Omental fat pad (tissue), 3 donors: ENCODE measurements at regions not wholly inside any gene's neighbourhood (a gene's known extent, or its start where the extent isn't known, plus 50 kb on each side); places are given as distances from the start of the nearest gene placed in this dataset.
"Not testable (repeated sequence)": the region's sequence is repeated elsewhere in the genome, so short reads cannot be mapped to it uniquely, and the experiment has no call there.

Experiments used
- ATAC-seq: fragments of 150-250 bp; one replicate; pipeline ENCODE4 v1.9.1; 2016; ENCODE audit warnings: mild to moderate bottlenecking, moderate library complexity; ENCODE audit not compliant: low FRiP score
- DNase-seq: peaks from one replicate; pipeline ENCODE4 v3.0.0-alpha.2; 2019; ENCODE audit warnings: low spot score
- CTCF ChIP-seq, 3 donors: fragments of 450-650 bp; IDR thresholded peaks; one replicate each; pipeline ENCODE4 v1.5.1; 2016 to 2017; ENCODE audit warnings: antibody characterized with exemption in 3 of 3, mild to moderate bottlenecking in 3 of 3, moderate library complexity in 2 of 3

DNA sequence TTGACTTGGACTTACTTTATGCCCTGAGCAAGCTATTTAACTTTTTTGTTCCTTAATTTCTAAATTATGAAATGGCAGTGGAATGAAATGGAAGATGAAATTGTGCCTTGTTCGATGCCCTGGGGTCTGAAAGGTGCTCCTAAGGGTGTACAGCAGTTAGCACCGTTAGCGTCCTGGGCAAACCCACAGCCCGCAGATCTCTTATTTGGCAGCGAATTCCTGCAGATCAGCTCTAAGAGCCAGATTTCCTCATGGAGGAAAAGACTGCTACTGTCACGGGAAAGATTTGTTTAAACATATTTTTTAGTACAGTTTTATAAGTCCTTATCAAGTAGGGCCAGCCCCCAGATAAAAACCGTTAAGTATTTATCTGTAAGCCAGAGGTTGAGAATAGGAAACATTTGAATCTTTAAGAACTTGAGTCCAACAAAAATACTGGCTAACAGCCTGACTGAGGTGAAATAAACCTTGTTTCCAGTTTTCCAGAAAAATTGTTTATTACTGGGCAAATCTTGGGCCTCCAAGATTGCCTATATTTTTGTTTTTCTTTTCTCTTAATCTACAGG, 216.5 kb upstream of the DMRT1 start:
- no peak for DNase-seq
- no peak for TF ChIP-seq CTCF (IDR thresholded peaks at IDR 0.05)
- ATAC-seq = peak; percentile 37

DNA sequence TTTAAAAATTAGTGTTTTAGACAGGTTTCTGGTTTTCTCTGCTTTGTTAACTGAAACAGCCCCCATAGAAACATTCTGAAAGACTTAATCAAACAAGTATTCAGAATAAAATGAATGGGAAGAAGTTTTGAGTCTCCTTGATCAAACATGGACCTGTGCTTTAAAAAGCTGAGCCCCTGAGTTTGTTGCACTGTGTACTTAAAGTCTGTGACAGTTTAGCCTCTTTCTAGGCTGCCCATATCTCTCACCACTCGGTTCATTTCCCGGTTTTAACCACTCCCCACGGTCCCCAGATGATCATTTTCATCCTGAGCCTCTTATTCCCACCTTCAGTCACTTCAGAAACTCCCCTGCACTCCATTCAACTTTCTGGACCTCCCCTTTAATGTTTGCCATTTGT, 215.9 kb upstream of the DMRT1 start:
- TF ChIP-seq CTCF (IDR thresholded peaks at IDR 0.05) = no peak
- DNase-seq (no peak), ATAC-seq (no peak)

GRCh38 chr9:626114-626513, 215.4 kb upstream of the DMRT1 start:
- ATAC-seq, DNase-seq: not testable (repeated sequence)

DNA sequence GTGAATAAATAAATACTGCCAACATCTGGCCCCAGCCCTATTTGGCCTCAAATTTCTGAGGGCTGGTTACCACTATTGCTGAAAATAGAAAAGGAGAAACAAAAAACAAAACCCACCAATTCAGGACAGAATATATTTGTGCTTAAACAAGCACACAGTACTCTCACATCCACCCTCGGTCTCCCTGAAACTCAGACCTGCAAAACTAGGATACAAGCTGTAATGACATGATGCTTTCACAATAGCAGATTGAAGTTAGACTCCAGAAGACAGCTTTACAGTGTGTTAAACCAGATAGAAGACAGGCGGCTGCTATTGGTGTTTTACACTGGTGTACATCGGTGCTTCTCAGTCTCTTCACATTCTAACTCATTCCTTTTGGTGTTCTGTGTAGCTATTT, 214.9 kb upstream of the DMRT1 start:
- DNase-seq = no peak
- ATAC-seq = no peak
- TF ChIP-seq CTCF (IDR thresholded peaks at IDR 0.05) = no peak

GRCh38 chr9:627336-627970, 214.0 kb upstream of the DMRT1 start:
- TF ChIP-seq CTCF (IDR thresholded peaks at IDR 0.05) = no peak
- ATAC-seq = no peak
- DNase-seq = no peak

DNA sequence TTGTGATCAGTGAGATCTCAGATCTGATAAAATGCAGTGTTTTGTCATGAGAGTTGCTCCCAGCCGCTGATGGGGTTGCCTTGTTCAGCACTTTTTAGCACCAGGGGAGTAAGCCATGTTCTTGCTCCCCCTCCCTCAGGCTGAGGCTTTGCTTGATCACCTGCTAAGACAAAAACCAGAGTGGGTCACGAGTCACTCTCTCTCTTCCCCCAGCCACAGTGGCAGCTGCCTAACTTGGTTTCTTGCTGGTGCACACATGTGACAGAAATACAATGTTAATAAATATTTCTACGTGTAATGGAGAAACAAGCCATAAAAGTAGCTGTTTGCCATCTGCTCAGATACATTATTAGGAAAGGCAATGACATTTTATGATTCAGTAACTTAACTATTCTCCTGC, 212.4 kb upstream of the DMRT1 start:
- ATAC-seq (no peak), DNase-seq (no peak)
- no peak for TF ChIP-seq CTCF (IDR thresholded peaks at IDR 0.05)

DNA sequence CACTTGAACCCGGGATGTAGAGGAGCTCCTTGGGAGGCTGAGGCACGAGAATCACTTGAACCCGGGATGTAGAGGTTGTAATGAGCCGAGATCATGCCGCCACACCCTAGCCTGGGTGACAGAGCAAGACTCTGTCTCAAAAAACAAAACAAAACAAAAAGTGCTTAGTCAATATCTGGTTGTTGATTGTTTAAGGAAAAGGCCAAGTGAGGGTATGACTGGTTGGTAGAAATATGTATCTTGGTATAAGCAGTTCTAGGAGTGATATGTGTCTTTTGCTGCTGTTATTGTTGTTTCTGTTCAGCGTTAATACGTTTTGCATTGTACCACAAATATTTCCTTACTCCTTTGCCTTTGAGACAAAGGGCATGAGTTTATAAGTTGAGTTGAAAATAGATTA, 210.7 kb upstream of the DMRT1 start:
- ATAC-seq (no peak), DNase-seq (no peak)
- no peak for TF ChIP-seq CTCF (IDR thresholded peaks at IDR 0.05)
